ENCODE measurements at regions not wholly inside any gene's neighbourhood (a gene's known extent, or its start where the extent isn't known, plus 50 kb on each side); places are given as distances from the start of the nearest gene placed in this dataset.

- TF ChIP-seq ZBTB33 (IDR thresholded peaks at IDR 0.05) (no peak), MAX (IDR thresholded peaks at IDR 0.05) (no peak), NR2F2 (IDR thresholded peaks at IDR 0.05) (no peak), FOXA1 (IDR thresholded peaks at IDR 0.05) (no peak)
Measured at GRCh38 chr3:113136071-113136470, 75.3 kb upstream of the BOC start (continued).

GRCh38 chr3:113136544-113136943, 74.8 kb upstream of the BOC start:
- Histone ChIP-seq H3K27ac (ENCODE audit: low read depth in 1 of 2, low read length in 2 of 2) (no peak overlapping the region), H3K9me3 (ENCODE audit: control insufficient read depth in 4 of 4, low read length in 3 of 4) (no peaks in the 10 kb centered on the region), H3K9ac (ENCODE audit: low read depth in 1 of 2, low read length in 2 of 2) (no peak overlapping the region), H3K36me3 (ENCODE audit: control insufficient read depth in 4 of 4, insufficient read depth in 3 of 4, low read depth in 1 of 4, low read length in 3 of 4) (no peaks in the 10 kb centered on the region), H3K4me3 (ENCODE audit: low read depth in 1 of 3, low read length in 3 of 3) (no peak overlapping the region), H3K4me1 (ENCODE audit: control insufficient read depth in 4 of 4, insufficient read depth in 4 of 4, low read length in 3 of 4) (peaks cover 0 to 2% (median 0%) of the 10 kb centered on the region in 4 donors), H3K27me3 (ENCODE audit: control insufficient read depth in 4 of 4, insufficient read depth in 4 of 4, low read length in 3 of 4) (no peaks in the 10 kb centered on the region)
- no peak for DNase-seq (ENCODE audit: low spot score)
- 91% methylated on average over 5 of the region's 5 CpGs for WGBS
- TF ChIP-seq HNF4A (conservative IDR thresholded peaks at IDR 0.05): no peak
- TF ChIP-seq FOXA2 (IDR thresholded peaks at IDR 0.05): no peak
- no peak for TF ChIP-seq ZBTB33 (IDR thresholded peaks at IDR 0.05)
- TF ChIP-seq REST (IDR thresholded peaks at IDR 0.05): no peak
- no peak for TF ChIP-seq YY1 (IDR thresholded peaks at IDR 0.05)
- no peak for TF ChIP-seq TAF1 (conservative IDR thresholded peaks at IDR 0.05)
- TF ChIP-seq GABPA (IDR thresholded peaks at IDR 0.05 in 1 of 2, conservative IDR thresholded peaks at IDR 0.05 in 1 of 2): no peak
- no peak for TF ChIP-seq RXRA (IDR thresholded peaks at IDR 0.05)
- TF ChIP-seq CTCF (IDR thresholded peaks at IDR 0.05; ENCODE audit: low read depth, low read length, missing input control): no peak
- no peak for TF ChIP-seq ATF3 (IDR thresholded peaks at IDR 0.05)
- TF ChIP-seq HNF4G (IDR thresholded peaks at IDR 0.05): no peak
- TF ChIP-seq FOXA1 (IDR thresholded peaks at IDR 0.05): no peak
